ENCODE measurements at regions not wholly inside any gene's neighbourhood (a gene's known extent, or its start where the extent isn't known, plus 50 kb on each side); places are given as distances from the start of the nearest gene placed in this dataset.

DNA sequence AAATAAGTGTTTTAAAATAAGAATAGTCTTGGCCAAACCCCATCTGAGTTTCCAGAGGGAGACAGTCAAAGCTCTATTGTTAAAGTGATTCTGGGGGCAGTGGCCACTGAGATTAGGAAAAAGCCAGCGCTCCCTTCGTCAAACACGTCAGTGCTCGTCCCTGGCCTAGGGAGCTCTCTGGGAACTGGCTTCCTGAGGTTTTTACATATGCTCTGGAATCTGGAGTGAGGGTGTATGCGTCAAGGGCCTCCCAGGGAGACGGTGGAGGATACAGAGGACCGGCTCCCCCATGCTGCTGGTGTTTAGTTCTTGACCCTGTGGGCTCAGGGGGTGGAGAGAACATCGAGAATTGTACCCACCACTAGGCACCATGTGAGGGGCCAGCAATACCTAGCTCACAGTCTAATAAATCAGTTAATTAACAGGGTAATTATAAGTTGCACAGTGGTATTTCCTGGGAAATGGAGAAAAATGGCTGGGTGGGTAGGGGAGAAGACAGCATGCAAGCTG, 87.0 kb downstream of the SLC25A47 start:
- no peaks in the 10 kb centered on the region for H3K36me3 ChIP-seq (ENCODE audit: control insufficient read depth in 1 of 2, insufficient read depth in 2 of 2, low read length in 2 of 2)
- intact Hi-C loops (cut with micrococcal nuclease), result loop anchor here (10.0 kb wide), 2 partner anchors 135 to 495 kb away; partner anchors contain the start of gene RTL1
- H2AFZ ChIP-seq (ENCODE audit: low read depth, low read length, poor library complexity, severe bottlenecking), result no peak overlapping the region
- H3K9ac ChIP-seq (ENCODE audit: low read length), result no peak overlapping the region
- ATAC-seq (no peak), DNase-seq (ENCODE audit: low read depth, low spot score) (no peak)
- H4K20me1 ChIP-seq (ENCODE audit: insufficient read depth), result no peaks in the 10 kb centered on the region
- peaks cover 31 to 43% of the 10 kb centered on the region in 2 experiments for H3K4me1 ChIP-seq (ENCODE audit: control insufficient read depth in 1 of 2, insufficient read depth in 2 of 2, low read length in 2 of 2)
- no peaks in the 10 kb centered on the region for H3K27me3 ChIP-seq (ENCODE audit: insufficient read depth, low read length)
- CTCF ChIA-PET, result no interaction called here
- no peak for TF ChIP-seq EGR1 (IDR thresholded peaks at IDR 0.05; ENCODE audit: low read depth)
- TF ChIP-seq RAD21 (IDR thresholded peaks at IDR 0.05; ENCODE audit: low read depth), result no peak
- TF ChIP-seq POLR2A (IDR thresholded peaks at IDR 0.05; ENCODE audit: borderline replicate concordance, extremely low read depth, insufficient read depth, insufficient read length), result no peak
- TF ChIP-seq CEBPB (IDR thresholded peaks at IDR 0.05; ENCODE audit: low read depth), result no peak
- no peak for TF ChIP-seq SIN3A (IDR thresholded peaks at IDR 0.05; ENCODE audit: low read depth)
- TF ChIP-seq SP1 (IDR thresholded peaks at IDR 0.05; ENCODE audit: low read depth), result no peak
- no peak for TF ChIP-seq ZFX (IDR thresholded peaks at IDR 0.05)
- no peak for TF ChIP-seq EZH2phosphoT487 (IDR thresholded peaks at IDR 0.05; ENCODE audit: borderline replicate concordance)
- TF ChIP-seq TCF7L2 (IDR thresholded peaks at IDR 0.05; ENCODE audit: borderline replicate concordance, extremely low read depth, insufficient read depth, insufficient read length), result no peak
- no peak for TF ChIP-seq POLR2AphosphoS5 (IDR thresholded peaks at IDR 0.05; ENCODE audit: low read depth, low read length)
- no peak for TF ChIP-seq FOSL1 (IDR thresholded peaks at IDR 0.05; ENCODE audit: low read depth)
- TF ChIP-seq SRF (IDR thresholded peaks at IDR 0.05; ENCODE audit: low read depth), result no peak
- TF ChIP-seq, protein P1, sequence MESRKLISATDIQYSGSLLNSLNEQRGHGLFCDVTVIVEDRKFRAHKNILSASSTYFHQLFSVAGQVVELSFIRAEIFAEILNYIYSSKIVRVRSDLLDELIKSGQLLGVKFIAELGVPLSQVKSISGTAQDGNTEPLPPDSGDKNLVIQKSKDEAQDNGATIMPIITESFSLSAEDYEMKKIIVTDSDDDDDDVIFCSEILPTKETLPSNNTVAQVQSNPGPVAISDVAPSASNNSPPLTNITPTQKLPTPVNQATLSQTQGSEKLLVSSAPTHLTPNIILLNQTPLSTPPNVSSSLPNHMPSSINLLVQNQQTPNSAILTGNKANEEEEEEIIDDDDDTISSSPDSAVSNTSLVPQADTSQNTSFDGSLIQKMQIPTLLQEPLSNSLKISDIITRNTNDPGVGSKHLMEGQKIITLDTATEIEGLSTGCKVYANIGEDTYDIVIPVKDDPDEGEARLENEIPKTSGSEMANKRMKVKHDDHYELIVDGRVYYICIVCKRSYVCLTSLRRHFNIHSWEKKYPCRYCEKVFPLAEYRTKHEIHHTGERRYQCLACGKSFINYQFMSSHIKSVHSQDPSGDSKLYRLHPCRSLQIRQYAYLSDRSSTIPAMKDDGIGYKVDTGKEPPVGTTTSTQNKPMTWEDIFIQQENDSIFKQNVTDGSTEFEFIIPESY (IDR thresholded peaks at IDR 0.05; ENCODE audit: extremely low read depth, insufficient replicate concordance, low read length), result no peak
- TF ChIP-seq, protein P2, sequence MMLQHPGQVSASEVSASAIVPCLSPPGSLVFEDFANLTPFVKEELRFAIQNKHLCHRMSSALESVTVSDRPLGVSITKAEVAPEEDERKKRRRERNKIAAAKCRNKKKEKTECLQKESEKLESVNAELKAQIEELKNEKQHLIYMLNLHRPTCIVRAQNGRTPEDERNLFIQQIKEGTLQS (IDR thresholded peaks at IDR 0.05), result no peak
- no peak for TF ChIP-seq ZNF274 (IDR thresholded peaks at IDR 0.05; ENCODE audit: low read depth, low read length)
- TF ChIP-seq EZH2 (IDR thresholded peaks at IDR 0.05), result no peak
- TF ChIP-seq, protein P3, sequence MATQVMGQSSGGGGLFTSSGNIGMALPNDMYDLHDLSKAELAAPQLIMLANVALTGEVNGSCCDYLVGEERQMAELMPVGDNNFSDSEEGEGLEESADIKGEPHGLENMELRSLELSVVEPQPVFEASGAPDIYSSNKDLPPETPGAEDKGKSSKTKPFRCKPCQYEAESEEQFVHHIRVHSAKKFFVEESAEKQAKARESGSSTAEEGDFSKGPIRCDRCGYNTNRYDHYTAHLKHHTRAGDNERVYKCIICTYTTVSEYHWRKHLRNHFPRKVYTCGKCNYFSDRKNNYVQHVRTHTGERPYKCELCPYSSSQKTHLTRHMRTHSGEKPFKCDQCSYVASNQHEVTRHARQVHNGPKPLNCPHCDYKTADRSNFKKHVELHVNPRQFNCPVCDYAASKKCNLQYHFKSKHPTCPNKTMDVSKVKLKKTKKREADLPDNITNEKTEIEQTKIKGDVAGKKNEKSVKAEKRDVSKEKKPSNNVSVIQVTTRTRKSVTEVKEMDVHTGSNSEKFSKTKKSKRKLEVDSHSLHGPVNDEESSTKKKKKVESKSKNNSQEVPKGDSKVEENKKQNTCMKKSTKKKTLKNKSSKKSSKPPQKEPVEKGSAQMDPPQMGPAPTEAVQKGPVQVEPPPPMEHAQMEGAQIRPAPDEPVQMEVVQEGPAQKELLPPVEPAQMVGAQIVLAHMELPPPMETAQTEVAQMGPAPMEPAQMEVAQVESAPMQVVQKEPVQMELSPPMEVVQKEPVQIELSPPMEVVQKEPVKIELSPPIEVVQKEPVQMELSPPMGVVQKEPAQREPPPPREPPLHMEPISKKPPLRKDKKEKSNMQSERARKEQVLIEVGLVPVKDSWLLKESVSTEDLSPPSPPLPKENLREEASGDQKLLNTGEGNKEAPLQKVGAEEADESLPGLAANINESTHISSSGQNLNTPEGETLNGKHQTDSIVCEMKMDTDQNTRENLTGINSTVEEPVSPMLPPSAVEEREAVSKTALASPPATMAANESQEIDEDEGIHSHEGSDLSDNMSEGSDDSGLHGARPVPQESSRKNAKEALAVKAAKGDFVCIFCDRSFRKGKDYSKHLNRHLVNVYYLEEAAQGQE (IDR thresholded peaks at IDR 0.05; ENCODE audit: low read depth), result no peak
- BruUV-seq (replicated peaks), result no TSS peak
- H3K4me2 ChIP-seq (ENCODE audit: low read length), result no peak overlapping the region
- POLR2A ChIA-PET, result no interaction called here
- no peak overlapping the region for H3K27ac ChIP-seq (ENCODE audit: low read depth, low read length)
- H3K9me2 ChIP-seq (ENCODE audit: insufficient read depth), result no peaks in the 10 kb centered on the region
- RAD21 ChIA-PET (ENCODE audit: low non-redundant PET in 1 of 2, low total read pairs in 2 of 2, uncharacterized antibody in 2 of 2, unreplicated experiment in 2 of 2), result no interaction called here
- H3K79me2 ChIP-seq (ENCODE audit: insufficient read depth, low read length), result no peaks in the 10 kb centered on the region
- no peaks in the 10 kb centered on the region for H3K9me3 ChIP-seq (ENCODE audit: control insufficient read depth in 1 of 2, insufficient read depth in 1 of 2, low read depth in 1 of 2, low read length in 2 of 2)
- H3K4me3 ChIP-seq (replicated peaks in 1 of 2; ENCODE audit: low read depth in 1 of 2, low read length in 2 of 2), result no peak overlapping the region

Data from HCT116 (cell line).